MCF 10A (cell line): ENCODE measurements at regions not wholly inside any gene's neighbourhood (a gene's known extent, or its start where the extent isn't known, plus 50 kb on each side); places are given as distances from the start of the nearest gene placed in this dataset.

ENCODE experiments used
- BruUV-seq: library from RNA; stranded (reverse); fragments of 400-500 nt; replicated peaks from 2 replicates; lab custom pipeline; 2021; lab: Mats Ljungman, UMichigan
- CTCF ChIA-PET: fragments of 300-600 bp; sonication (Branson Sonifier 250); formaldehyde crosslinking; extraction: SDS; loops from one replicate; lab custom pipeline; 2021; ENCODE audit warnings: antibody characterized with exemption, inconsistent platforms; lab: Yijun Ruan, JAX
- POLR2A ChIA-PET: fragments of 300-600, 350-650 bp; sonication (Branson Sonifier 250); formaldehyde crosslinking; extraction: SDS; loops from one replicate; lab custom pipeline; 2020; ENCODE audit warnings: antibody characterized with exemption, inconsistent platforms; lab: Yijun Ruan, JAX
- DNase-seq: peaks from one replicate; pipeline ENCODE4 v3.0.0-alpha.2; 2018; ENCODE audit not compliant: unreplicated experiment
- H3K27ac Mint-ChIP-seq: one replicate; pipeline ENCODE4 v1.8.0; 2022; ENCODE audit warnings: mild to moderate bottlenecking, low read depth, mixed read lengths; ENCODE audit not compliant: unreplicated experiment
- H3K27me3 Mint-ChIP-seq: one replicate; pipeline ENCODE4 v1.8.0; 2022; ENCODE audit warnings: mixed read lengths; ENCODE audit not compliant: insufficient read depth, unreplicated experiment
- H3K36me3 Mint-ChIP-seq: one replicate; pipeline ENCODE4 v1.8.0; 2022; ENCODE audit warnings: mild to moderate bottlenecking, moderate library complexity, mixed read lengths; ENCODE audit not compliant: insufficient read depth, unreplicated experiment
- H3K4me1 Mint-ChIP-seq: one replicate; pipeline ENCODE4 v1.8.0; 2022; ENCODE audit warnings: mixed read lengths; ENCODE audit not compliant: insufficient read depth, unreplicated experiment
- H3K4me3 Mint-ChIP-seq: one replicate; pipeline ENCODE4 v1.8.0; 2022; ENCODE audit warnings: mild to moderate bottlenecking, moderate library complexity, mixed read lengths; ENCODE audit not compliant: unreplicated experiment
- H3K9me3 Mint-ChIP-seq: one replicate; pipeline ENCODE4 v1.8.0; 2022; ENCODE audit warnings: mixed read lengths; ENCODE audit not compliant: unreplicated experiment
- intact Hi-C: fragments of 100-400 bp; cut with micrococcal nuclease; formaldehyde crosslinking; loops from 2 replicates; pipeline ENCODE4 v1.14.1; 2022
- TF ChIP-seq, protein P1 (sequence below): fragments of 200-600 bp; IDR thresholded peaks from one replicate; pipeline ENCODE4 v1.8.0; 2022; ENCODE audit warnings: antibody characterized with exemption, mild to moderate bottlenecking; ENCODE audit not compliant: unreplicated experiment

DNA sequence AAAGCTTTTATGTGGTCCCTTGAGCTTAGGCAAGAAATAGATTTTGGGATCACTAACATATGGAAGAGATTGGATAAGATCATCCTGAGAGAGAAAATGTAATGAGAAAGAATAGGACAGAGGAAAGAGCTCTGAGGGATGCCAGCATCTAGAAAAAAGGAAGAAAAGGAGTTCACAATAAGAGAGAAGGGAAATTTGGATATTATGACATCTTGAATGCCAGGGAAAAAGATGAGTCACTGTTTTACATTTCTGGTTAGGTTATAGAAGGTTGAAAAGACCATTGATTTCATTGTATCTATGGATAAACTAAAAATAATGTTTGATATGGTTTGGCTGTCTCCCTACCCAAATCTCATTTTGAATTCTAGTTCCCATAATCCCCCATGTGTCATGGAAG is 208.5 kb downstream of the MAD2L1 start:
- H3K4me3 Mint-ChIP-seq: no peak overlapping the region
- TF ChIP-seq, protein P1, sequence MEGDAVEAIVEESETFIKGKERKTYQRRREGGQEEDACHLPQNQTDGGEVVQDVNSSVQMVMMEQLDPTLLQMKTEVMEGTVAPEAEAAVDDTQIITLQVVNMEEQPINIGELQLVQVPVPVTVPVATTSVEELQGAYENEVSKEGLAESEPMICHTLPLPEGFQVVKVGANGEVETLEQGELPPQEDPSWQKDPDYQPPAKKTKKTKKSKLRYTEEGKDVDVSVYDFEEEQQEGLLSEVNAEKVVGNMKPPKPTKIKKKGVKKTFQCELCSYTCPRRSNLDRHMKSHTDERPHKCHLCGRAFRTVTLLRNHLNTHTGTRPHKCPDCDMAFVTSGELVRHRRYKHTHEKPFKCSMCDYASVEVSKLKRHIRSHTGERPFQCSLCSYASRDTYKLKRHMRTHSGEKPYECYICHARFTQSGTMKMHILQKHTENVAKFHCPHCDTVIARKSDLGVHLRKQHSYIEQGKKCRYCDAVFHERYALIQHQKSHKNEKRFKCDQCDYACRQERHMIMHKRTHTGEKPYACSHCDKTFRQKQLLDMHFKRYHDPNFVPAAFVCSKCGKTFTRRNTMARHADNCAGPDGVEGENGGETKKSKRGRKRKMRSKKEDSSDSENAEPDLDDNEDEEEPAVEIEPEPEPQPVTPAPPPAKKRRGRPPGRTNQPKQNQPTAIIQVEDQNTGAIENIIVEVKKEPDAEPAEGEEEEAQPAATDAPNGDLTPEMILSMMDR: no peak
- POLR2A ChIA-PET: no interaction called here
- no peaks in the 10 kb centered on the region for H3K36me3 Mint-ChIP-seq
- no peak overlapping the region for H3K27ac Mint-ChIP-seq
- DNase-seq: peak; percentile 17
- CTCF ChIA-PET: no interaction called here
- no peaks in the 10 kb centered on the region for H3K4me1 Mint-ChIP-seq
- H3K9me3 Mint-ChIP-seq: no peaks in the 10 kb centered on the region
- intact Hi-C loops: no loop called here
- BruUV-seq: no TSS peak
- no peaks in the 10 kb centered on the region for H3K27me3 Mint-ChIP-seq

DNA sequence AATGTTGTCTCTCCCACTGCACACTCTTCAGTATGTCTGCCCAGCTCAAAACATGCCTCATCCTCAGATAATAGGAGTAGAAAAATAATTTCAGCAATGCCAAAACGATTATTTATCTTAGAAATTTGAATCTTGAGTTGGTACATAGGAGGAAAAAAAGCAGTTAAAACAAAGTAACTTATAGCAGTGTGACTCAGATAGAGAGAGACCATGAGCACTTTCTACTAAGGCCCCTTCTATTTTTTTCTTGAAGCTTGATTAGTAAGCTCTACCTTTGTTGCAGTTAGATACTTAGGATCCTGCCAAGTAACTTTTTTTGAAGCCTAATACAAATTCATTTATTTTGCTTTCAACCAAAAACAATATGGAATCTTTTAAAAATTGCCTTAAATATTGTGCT is 212.3 kb downstream of the MAD2L1 start:
- TF ChIP-seq, protein P1: no peak
- Mint-ChIP-seq H3K36me3 (no peaks in the 10 kb centered on the region), H3K9me3 (peaks cover under 1% of the 10 kb centered on the region), H3K4me1 (no peaks in the 10 kb centered on the region), H3K4me3 (no peak overlapping the region), H3K27me3 (no peaks in the 10 kb centered on the region), H3K27ac (no peak overlapping the region)
- DNase-seq: no peak
- POLR2A ChIA-PET: no interaction called here
- no TSS peak for BruUV-seq
- intact Hi-C loops: no loop called here
- CTCF ChIA-PET: interaction anchor here (1.6 kb wide), 1 partner anchor 48 kb away, joined by 4 read pairs; no protein-coding TSS in a partner anchor

DNA sequence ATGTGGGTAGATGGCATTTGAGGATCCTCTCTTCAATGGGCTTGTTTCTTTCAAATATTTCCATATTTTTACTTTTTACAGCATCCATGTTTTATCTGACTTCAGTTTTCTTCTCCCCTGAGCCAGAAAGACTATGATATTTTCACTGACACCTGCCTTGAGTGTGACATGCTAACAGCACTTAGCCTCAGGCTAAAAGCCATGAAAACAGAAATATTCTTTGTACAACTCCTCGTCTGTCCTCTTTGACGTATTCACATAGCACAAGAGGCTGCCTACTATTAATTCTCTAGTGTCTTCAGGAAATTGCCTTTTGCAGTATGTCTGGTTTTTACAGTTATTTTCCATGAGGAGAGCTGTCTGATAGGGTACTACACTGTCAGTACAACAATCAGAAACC is 215.0 kb downstream of the MAD2L1 start:
- ChIA-PET CTCF (no interaction called here), POLR2A (no interaction called here)
- no peaks in the 10 kb centered on the region for H3K27me3 Mint-ChIP-seq
- no peak overlapping the region for H3K4me3 Mint-ChIP-seq
- DNase-seq: no peak
- TF ChIP-seq, protein P1: no peak
- no peaks in the 10 kb centered on the region for H3K36me3 Mint-ChIP-seq
- no peak overlapping the region for H3K27ac Mint-ChIP-seq
- intact Hi-C loops: no loop called here
- H3K9me3 Mint-ChIP-seq: peaks cover 9% of the 10 kb centered on the region
- no peaks in the 10 kb centered on the region for H3K4me1 Mint-ChIP-seq
- no TSS peak for BruUV-seq

DNA sequence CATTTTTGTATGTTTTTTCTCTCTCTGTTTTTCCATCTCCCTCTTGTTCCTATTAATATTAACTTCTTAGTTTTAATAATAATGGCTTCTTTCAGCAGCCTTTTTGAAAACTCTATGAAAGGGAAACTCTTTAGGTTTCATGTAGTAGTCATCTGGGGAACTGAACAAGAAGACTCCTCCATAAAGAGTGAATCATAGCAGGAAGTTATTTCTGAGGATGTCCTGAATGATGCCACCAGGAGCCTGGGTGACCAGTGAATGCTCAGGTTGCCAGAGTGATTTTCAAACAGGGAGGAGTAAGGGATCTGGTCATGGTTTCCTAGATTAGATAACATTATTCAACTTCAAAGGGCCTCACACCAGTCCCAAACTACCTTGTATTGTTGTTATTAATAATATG is 212.8 kb upstream of the PDE5A start:
- H3K9me3 Mint-ChIP-seq: no peaks in the 10 kb centered on the region
- ChIA-PET CTCF (no interaction called here), POLR2A (no interaction called here)
- no peak for DNase-seq
- H3K27me3 Mint-ChIP-seq: no peaks in the 10 kb centered on the region
- no peak overlapping the region for H3K27ac Mint-ChIP-seq
- BruUV-seq: no TSS peak
- intact Hi-C loops: no loop called here
- H3K36me3 Mint-ChIP-seq: no peaks in the 10 kb centered on the region
- H3K4me3 Mint-ChIP-seq: no peak overlapping the region
- H3K4me1 Mint-ChIP-seq: no peaks in the 10 kb centered on the region
- TF ChIP-seq, protein P1: no peak
